Activated CD8-positive, alpha-beta T cell treated with anti-CD3 and anti-CD28 coated beads for 36 hours (primary cell): ENCODE measurements at regions not wholly inside any gene's neighbourhood (a gene's known extent, or its start where the extent isn't known, plus 50 kb on each side); places are given as distances from the start of the nearest gene placed in this dataset.

Experiments used
- ATAC-seq: fragments of 200-7000 bp; cut with Tn5 transposase; one replicate; pipeline ENCODE4 v1.10.0; 2021; ENCODE audit warnings: mild to moderate bottlenecking, moderate library complexity
- CTCF ChIA-PET: fragments of 350-600 bp; sonication (Branson Sonifier 250); formaldehyde crosslinking; loops from one replicate; lab custom pipeline; 2021; ENCODE audit warnings: antibody characterized with exemption; lab: Charles Lee
- POLR2A ChIA-PET: fragments of 350-600 bp; sonication (Branson Sonifier 250); formaldehyde crosslinking; loops from one replicate; lab custom pipeline; 2021; ENCODE audit warnings: antibody characterized with exemption; lab: Charles Lee
- DNase-seq: peaks from one replicate; pipeline ENCODE4 v3.0.0-alpha.2; 2020
- H3K27ac Mint-ChIP-seq: one replicate; pipeline ENCODE4 v1.8.0; 2021; ENCODE audit warnings: mild to moderate bottlenecking, mixed read lengths
- H3K27me3 Mint-ChIP-seq: one replicate; pipeline ENCODE4 v1.8.0; 2021; ENCODE audit warnings: mixed read lengths
- H3K36me3 Mint-ChIP-seq: one replicate; pipeline ENCODE4 v1.8.0; 2021; ENCODE audit warnings: low read depth, mixed read lengths
- H3K4me1 Mint-ChIP-seq: one replicate; pipeline ENCODE4 v1.8.0; 2021; ENCODE audit warnings: low read depth, mixed read lengths
- H3K4me3 Mint-ChIP-seq: one replicate; pipeline ENCODE4 v1.8.0; 2021; ENCODE audit warnings: mild to moderate bottlenecking, moderate library complexity, mixed read lengths
- H3K9me3 Mint-ChIP-seq: one replicate; pipeline ENCODE4 v1.8.0; 2021; ENCODE audit warnings: mixed read lengths
- CTCF ChIP-seq: fragments of 200-600 bp; IDR thresholded peaks from one replicate; pipeline ENCODE4 v1.8.0; 2022; ENCODE audit warnings: antibody characterized with exemption, mild to moderate bottlenecking
- intact Hi-C: fragments of 100-400 bp; cut with micrococcal nuclease; formaldehyde crosslinking; loops from one replicate; pipeline ENCODE4 v1.10.0; 2022

GRCh38 chr15:53038655-53038941 is 248.5 kb upstream of the ONECUT1 start:
- Mint-ChIP-seq H3K9me3 (no peaks in the 10 kb centered on the region), H3K4me3 (no peak overlapping the region), H3K27ac (no peak overlapping the region), H3K27me3 (no peaks in the 10 kb centered on the region), H3K36me3 (no peaks in the 10 kb centered on the region), H3K4me1 (no peaks in the 10 kb centered on the region)
- no peak for DNase-seq
- TF ChIP-seq CTCF: no peak
- POLR2A ChIA-PET: no interaction called here
- CTCF ChIA-PET: no interaction called here
- intact Hi-C loops: no loop called here
- ATAC-seq: no peak

DNA sequence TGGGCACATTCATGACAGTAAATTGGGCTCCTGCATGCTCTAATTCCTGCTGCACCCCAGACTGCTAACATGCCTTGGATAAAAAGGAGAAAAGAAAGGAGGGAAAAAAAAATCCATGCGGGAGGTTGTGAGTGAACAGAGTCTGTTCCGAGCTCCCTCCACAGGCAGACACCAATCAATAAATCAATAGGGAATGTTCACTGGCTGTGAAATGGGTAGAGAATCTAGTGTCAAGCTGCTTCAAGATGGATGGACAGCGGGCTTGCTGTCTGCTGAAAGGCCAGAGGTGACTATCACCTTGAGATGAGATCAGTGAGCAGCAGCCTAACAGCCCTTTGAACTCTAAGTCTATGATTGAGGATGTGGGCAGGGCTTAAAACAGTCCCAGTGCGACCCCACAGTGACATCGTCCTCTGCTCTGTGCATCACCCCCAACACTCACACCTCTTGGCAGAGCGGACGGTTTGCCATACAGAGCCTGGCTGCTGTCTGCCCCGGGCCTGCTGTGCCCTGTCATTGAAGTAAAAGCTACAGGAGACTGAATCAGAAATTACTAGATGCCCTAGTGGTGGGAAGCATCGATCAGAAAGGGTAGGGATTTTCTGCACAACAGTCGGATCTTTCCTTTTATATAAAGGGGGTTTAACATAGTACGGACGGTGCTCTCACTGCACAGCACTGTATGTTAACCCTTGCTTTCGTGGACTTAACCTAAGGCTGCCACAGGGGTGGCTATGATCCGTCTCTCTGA is 247.9 kb upstream of the ONECUT1 start:
- intact Hi-C loops: no loop called here
- CTCF ChIA-PET: no interaction called here

DNA sequence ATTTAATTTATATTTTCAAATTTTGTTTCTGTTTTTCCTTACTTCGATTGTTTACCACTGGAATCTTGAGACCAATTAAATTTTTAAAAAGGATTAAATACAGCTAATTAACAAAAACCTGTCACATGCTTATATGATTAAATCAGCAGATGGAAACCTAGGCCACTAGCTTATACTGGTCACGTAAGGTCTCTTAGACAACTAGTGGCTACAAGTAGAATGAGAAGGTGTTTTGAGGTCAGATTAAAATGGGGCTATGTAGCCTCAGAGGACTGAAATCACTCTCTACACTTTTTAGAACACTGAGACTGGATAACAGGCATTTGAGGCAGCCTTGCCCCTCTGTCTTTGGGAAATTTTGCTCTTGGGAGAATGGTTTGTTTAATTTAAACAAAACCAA is 246.5 kb upstream of the ONECUT1 start:
- DNase-seq (no peak), ATAC-seq (no peak)
- Mint-ChIP-seq H3K4me3 (no peak overlapping the region), H3K9me3 (no peaks in the 10 kb centered on the region), H3K27ac (no peak overlapping the region), H3K27me3 (no peaks in the 10 kb centered on the region), H3K4me1 (no peaks in the 10 kb centered on the region), H3K36me3 (no peaks in the 10 kb centered on the region)
- CTCF ChIA-PET: no interaction called here
- POLR2A ChIA-PET: no interaction called here
- no peak for TF ChIP-seq CTCF
- intact Hi-C loops: no loop called here

More for the DNA sequence above, 247.9 kb upstream of the ONECUT1 start:
- no peaks in the 10 kb centered on the region for H3K27me3 Mint-ChIP-seq
- H3K27ac Mint-ChIP-seq: no peak overlapping the region
- no peak for ATAC-seq
- no peaks in the 10 kb centered on the region for H3K36me3 Mint-ChIP-seq
- POLR2A ChIA-PET: no interaction called here
- no peak for DNase-seq
- no peak overlapping the region for H3K4me3 Mint-ChIP-seq
- H3K4me1 Mint-ChIP-seq: no peaks in the 10 kb centered on the region
- no peak for TF ChIP-seq CTCF
- no peaks in the 10 kb centered on the region for H3K9me3 Mint-ChIP-seq

- Mint-ChIP-seq H3K4me1 (no peaks in the 10 kb centered on the region), H3K27ac (no peak overlapping the region), H3K9me3 (no peaks in the 10 kb centered on the region), H3K27me3 (no peaks in the 10 kb centered on the region), H3K36me3 (no peaks in the 10 kb centered on the region), H3K4me3 (no peak overlapping the region)
- DNase-seq (no peak), ATAC-seq (no peak)
- CTCF ChIA-PET: no interaction called here
- POLR2A ChIA-PET: no interaction called here
- intact Hi-C loops: no loop called here
- TF ChIP-seq CTCF: no peak
Observed at GRCh38 chr15:53034767-53035245, 244.7 kb upstream of the ONECUT1 start.

GRCh38 chr15:53033709-53034108 is 243.6 kb upstream of the ONECUT1 start:
- H3K9me3 Mint-ChIP-seq: no peaks in the 10 kb centered on the region
- POLR2A ChIA-PET: no interaction called here
- no peak for ATAC-seq
- intact Hi-C loops: no loop called here
- CTCF ChIA-PET: no interaction called here
- no peaks in the 10 kb centered on the region for H3K4me1 Mint-ChIP-seq
- no peak overlapping the region for H3K27ac Mint-ChIP-seq
- TF ChIP-seq CTCF: no peak
- DNase-seq: no peak
- peaks cover 3% of the 10 kb centered on the region for H3K27me3 Mint-ChIP-seq
- H3K4me3 Mint-ChIP-seq: no peak overlapping the region
- H3K36me3 Mint-ChIP-seq: no peaks in the 10 kb centered on the region
